Neural progenitor cell (in vitro differentiated cells): ENCODE measurements at regions not wholly inside any gene's neighbourhood (a gene's known extent, or its start where the extent isn't known, plus 50 kb on each side); places are given as distances from the start of the nearest gene placed in this dataset.

ENCODE experiments used
- CTCF ChIP-seq: fragments of 200-600 bp; sonication (generic); IDR thresholded peaks from 2 replicates; pipeline ENCODE4 v1.5.1; 2017; ENCODE audit warnings: antibody characterized with exemption, mild to moderate bottlenecking
- EZH2 ChIP-seq: fragments of 200-600 bp; sonication (generic); IDR thresholded peaks from 2 replicates; pipeline ENCODE4 v1.6.1; 2017; ENCODE audit warnings: antibody characterized with exemption, mild to moderate bottlenecking, moderate library complexity
- EZH2phosphoT487 ChIP-seq: fragments of 200-600 bp; sonication (generic); IDR thresholded peaks from 2 replicates; pipeline ENCODE4 v1.6.1; 2017; ENCODE audit warnings: antibody characterized with exemption

DNA sequence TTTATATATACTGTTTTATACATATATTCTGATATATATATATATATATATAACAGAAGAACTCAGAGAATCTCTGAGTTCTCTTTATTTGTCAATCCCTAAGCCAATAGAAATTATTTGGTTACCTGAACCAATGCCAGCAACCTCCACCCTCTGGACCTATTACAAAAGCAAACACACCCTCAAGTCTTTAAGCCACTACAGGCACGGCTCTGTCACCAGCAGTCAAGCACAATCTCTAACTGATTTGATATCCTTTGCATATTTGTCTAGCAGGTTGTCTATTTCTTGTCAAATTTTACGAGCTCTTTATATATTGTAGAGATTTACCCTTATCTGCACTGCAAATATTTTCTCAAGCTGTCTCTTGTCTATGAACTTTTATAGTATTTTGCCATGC, 66.6 kb upstream of the TOPAZ1 start:
- TF ChIP-seq CTCF (no peak), EZH2phosphoT487 (no peak), EZH2 (no peak)
